ACHN (cell line): ENCODE measurements at regions not wholly inside any gene's neighbourhood (a gene's known extent, or its start where the extent isn't known, plus 50 kb on each side); places are given as distances from the start of the nearest gene placed in this dataset.

ENCODE experiments used
- DNase-seq: peaks from one replicate; pipeline ENCODE4 v3.0.0-alpha.2; 2015
- in situ Hi-C: cut with HindIII; loops from 2 replicates; pipeline ENCODE4 v1.10.0; 2017; ENCODE audit warnings: low sequenced_read_pairs, low pct_ligation_motif_present, low pct_unique_long_range_greater_than_20kb

GRCh38 chr6:25222006-25222678, 57.0 kb upstream of the CARMIL1 start:
- DNase-seq: no peak
- in situ Hi-C loops: no loop called here

GRCh38 chr6:25223490-25223991, 55.6 kb upstream of the CARMIL1 start:
- in situ Hi-C loops: no loop called here
- DNase-seq: peak; percentile 66

GRCh38 chr6:25224242-25224641, 54.9 kb upstream of the CARMIL1 start:
- DNase-seq: no peak
- in situ Hi-C loops: no loop called here

GRCh38 chr6:25227854-25228253, 51.3 kb upstream of the CARMIL1 start:
- no peak for DNase-seq
- in situ Hi-C loops: no loop called here
